ENCODE measurements at regions not wholly inside any gene's neighbourhood (a gene's known extent, or its start where the extent isn't known, plus 50 kb on each side); places are given as distances from the start of the nearest gene placed in this dataset.

DNA sequence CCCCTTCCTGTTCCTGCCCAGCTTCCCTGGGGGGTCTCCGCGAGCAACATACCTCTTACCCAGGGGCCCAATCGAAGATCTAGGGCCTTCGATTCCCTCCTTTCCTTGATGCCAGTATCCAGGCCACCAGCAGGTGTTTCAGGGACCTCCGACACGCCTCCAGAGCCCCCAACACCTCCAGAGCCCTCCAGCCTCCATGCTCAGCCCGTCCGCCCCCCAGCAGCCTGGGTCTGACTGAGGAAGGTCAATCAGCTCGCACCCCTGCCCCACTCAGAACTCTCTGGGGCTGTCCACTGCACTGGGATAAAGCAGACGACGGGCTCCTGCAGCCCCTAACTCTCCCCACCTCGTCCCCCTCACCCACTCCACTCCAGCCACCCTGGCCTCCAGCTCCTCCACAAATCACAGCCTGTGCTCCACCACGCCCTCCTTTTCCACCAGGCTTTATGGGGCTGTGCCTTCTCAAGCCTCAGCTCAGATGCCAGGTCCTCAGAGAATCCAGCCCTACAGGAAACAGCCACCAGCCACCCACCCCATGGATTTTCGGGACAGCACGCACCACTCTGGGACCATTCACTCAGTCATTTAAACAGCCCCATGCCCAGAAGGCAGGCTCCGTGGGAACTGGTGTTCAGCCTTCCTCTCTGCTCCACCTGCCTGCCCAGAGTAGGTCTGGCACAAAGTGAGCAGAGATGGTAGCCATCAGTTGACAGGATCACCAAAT, 247.1 kb downstream of the RBFOX3 start:
- Mint-ChIP-seq H3K9me3 (no peaks in the 10 kb centered on the region), H3K4me3 (no peak overlapping the region), H3K4me1 (peaks cover 3% of the 10 kb centered on the region; the same call in 1 of the 2 replicates), H3K27me3 (ENCODE audit: low read depth) (no peaks in the 10 kb centered on the region), H3K36me3 (no peaks in the 10 kb centered on the region), H3K27ac (no peak overlapping the region)
- CTCF ChIA-PET, result interaction anchor here (1.1 kb wide), 1 partner anchor 28 kb away, joined by 3 read pairs; no protein-coding TSS in a partner anchor
- POLR2A ChIA-PET, result no interaction called here
- TF ChIP-seq SMAD4 (CRISPR knock-in tag; IDR thresholded peaks at IDR 0.05), result no peak
- no peak for TF ChIP-seq ZNF219 (CRISPR knock-in tag; IDR thresholded peaks at IDR 0.05; ENCODE audit: borderline replicate concordance)
- TF ChIP-seq HMGA2 (CRISPR knock-in tag; IDR thresholded peaks at IDR 0.05), result no peak
- TF ChIP-seq, protein P1, sequence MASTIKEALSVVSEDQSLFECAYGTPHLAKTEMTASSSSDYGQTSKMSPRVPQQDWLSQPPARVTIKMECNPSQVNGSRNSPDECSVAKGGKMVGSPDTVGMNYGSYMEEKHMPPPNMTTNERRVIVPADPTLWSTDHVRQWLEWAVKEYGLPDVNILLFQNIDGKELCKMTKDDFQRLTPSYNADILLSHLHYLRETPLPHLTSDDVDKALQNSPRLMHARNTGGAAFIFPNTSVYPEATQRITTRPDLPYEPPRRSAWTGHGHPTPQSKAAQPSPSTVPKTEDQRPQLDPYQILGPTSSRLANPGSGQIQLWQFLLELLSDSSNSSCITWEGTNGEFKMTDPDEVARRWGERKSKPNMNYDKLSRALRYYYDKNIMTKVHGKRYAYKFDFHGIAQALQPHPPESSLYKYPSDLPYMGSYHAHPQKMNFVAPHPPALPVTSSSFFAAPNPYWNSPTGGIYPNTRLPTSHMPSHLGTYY (CRISPR knock-in tag; IDR thresholded peaks at IDR 0.05), result no peak
- no peak for TF ChIP-seq CREB1 (CRISPR knock-in tag; IDR thresholded peaks at IDR 0.05)
- no peak for DNase-seq (ENCODE audit: low spot score)
- ATAC-seq, result no peak

DNA sequence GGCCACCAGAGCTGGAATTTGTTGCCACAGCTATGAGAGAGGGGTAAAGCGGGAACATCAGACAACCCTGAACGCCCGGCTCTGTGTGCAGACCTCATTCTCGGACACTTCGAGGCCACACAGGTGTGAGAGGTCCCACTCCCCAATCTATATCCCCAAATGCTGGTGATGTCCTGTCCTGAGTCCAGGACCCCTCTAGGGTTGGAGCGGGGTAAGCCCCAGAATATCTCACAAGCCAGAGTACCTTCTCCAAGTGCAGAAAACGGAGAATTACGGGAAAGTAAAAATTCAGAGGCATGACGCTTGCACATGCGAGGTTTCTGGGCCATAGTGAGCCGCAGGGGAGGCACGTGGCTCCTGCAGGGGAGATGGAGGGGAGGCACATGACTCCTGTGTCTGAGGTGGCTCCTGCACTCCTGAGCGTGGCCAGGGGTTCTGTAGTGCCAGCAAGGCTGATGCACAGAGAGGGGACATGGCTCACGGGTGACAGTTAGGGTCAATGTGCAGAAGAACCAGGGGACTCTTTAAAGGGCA, 248.0 kb downstream of the RBFOX3 start:
- CTCF ChIA-PET, result interaction anchor here (1.0 to 1.1 kb wide), 3 partner anchors 25 to 38 kb away, joined by 3 to 4 read pairs (median 3); no protein-coding TSS in a partner anchor
- Mint-ChIP-seq H3K27me3 (ENCODE audit: low read depth) (no peaks in the 10 kb centered on the region), H3K4me1 (peaks cover 3% of the 10 kb centered on the region; the same call in 1 of the 2 replicates), H3K36me3 (no peaks in the 10 kb centered on the region), H3K9me3 (no peaks in the 10 kb centered on the region), H3K27ac (no peak overlapping the region), H3K4me3 (no peak overlapping the region)
- POLR2A ChIA-PET, result no interaction called here
- ATAC-seq (no peak), DNase-seq (ENCODE audit: low spot score) (no peak)
- TF ChIP-seq, protein P2, sequence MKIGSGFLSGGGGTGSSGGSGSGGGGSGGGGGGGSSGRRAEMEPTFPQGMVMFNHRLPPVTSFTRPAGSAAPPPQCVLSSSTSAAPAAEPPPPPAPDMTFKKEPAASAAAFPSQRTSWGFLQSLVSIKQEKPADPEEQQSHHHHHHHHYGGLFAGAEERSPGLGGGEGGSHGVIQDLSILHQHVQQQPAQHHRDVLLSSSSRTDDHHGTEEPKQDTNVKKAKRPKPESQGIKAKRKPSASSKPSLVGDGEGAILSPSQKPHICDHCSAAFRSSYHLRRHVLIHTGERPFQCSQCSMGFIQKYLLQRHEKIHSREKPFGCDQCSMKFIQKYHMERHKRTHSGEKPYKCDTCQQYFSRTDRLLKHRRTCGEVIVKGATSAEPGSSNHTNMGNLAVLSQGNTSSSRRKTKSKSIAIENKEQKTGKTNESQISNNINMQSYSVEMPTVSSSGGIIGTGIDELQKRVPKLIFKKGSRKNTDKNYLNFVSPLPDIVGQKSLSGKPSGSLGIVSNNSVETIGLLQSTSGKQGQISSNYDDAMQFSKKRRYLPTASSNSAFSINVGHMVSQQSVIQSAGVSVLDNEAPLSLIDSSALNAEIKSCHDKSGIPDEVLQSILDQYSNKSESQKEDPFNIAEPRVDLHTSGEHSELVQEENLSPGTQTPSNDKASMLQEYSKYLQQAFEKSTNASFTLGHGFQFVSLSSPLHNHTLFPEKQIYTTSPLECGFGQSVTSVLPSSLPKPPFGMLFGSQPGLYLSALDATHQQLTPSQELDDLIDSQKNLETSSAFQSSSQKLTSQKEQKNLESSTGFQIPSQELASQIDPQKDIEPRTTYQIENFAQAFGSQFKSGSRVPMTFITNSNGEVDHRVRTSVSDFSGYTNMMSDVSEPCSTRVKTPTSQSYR (CRISPR knock-in tag; IDR thresholded peaks at IDR 0.05), result no peak
- TF ChIP-seq FOXP1 (CRISPR knock-in tag; IDR thresholded peaks at IDR 0.05; ENCODE audit: borderline replicate concordance) (no peak), MXD4 (CRISPR knock-in tag; IDR thresholded peaks at IDR 0.05; ENCODE audit: borderline replicate concordance) (no peak), TCF7 (CRISPR knock-in tag; IDR thresholded peaks at IDR 0.05; ENCODE audit: low read depth) (no peak), JUN (CRISPR knock-in tag; IDR thresholded peaks at IDR 0.05) (no peak), ZNF671 (CRISPR knock-in tag; IDR thresholded peaks at IDR 0.05) (no peak), FOXJ3 (CRISPR knock-in tag; IDR thresholded peaks at IDR 0.05; ENCODE audit: borderline replicate concordance) (no peak), RELA (CRISPR knock-in tag; IDR thresholded peaks at IDR 0.05; ENCODE audit: borderline replicate concordance) (no peak), NFATC4 (CRISPR knock-in tag; IDR thresholded peaks at IDR 0.05) (no peak), IRF2 (CRISPR knock-in tag; IDR thresholded peaks at IDR 0.05; ENCODE audit: borderline replicate concordance, low read depth) (no peak)
- TF ChIP-seq, protein P3, sequence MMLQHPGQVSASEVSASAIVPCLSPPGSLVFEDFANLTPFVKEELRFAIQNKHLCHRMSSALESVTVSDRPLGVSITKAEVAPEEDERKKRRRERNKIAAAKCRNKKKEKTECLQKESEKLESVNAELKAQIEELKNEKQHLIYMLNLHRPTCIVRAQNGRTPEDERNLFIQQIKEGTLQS (CRISPR knock-in tag; conservative IDR thresholded peaks at IDR 0.05), result no peak

DNA sequence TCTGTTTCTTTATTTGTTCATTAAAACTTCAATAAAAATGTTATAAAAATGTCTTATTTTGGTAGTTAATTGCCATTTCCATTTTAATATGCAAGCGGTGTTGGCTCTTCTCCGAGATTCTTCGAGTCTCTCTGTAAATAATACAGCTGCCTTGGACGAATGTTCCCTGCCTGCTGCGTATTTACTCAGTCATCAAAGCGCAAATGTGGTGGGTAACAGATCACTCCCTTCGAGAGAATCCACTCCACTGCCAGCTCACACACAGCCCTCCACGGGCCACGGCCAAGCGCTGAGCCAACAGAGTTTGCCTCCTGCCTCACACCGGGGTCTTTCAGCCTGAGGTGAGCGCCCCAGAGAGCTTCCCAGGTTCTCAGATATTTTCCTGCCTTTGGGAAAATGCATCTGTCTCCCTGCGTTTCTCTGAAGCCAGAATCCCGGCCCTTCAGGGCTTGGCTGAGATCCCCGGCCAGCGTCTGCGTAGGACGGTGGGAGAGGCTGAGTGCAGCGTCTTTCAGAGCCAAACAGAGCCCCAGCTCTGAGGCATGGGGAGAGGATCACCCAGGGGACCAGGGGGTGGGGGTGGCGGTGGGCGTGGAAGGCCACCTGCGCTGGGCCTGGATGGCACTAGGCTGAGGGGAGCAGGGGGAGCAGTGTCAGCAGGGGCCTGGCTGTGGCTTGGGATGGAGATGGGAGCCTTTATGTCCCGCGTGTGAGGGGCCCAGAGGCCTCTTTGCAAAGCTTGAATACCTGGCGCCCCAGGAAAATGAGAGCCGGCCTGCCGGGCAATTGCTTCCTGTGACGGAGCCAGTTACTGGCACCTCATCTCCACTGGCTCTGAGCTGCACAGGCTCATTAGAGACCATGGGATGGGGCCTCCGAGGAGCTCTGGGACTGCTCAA, 248.7 kb downstream of the RBFOX3 start:
- Mint-ChIP-seq H3K4me1 (peaks cover 3% of the 10 kb centered on the region; the same call in 1 of the 2 replicates), H3K27me3 (ENCODE audit: low read depth) (no peaks in the 10 kb centered on the region), H3K36me3 (no peaks in the 10 kb centered on the region), H3K4me3 (no peak overlapping the region), H3K9me3 (no peaks in the 10 kb centered on the region), H3K27ac (no peak overlapping the region)
- no peak for ATAC-seq
- CTCF ChIA-PET, result interaction anchor here (1.0 to 1.5 kb wide), 5 partner anchors 26 to 316 kb away, joined by 3 to 6 read pairs (median 3); no protein-coding TSS in a partner anchor
- TF ChIP-seq, protein P4, sequence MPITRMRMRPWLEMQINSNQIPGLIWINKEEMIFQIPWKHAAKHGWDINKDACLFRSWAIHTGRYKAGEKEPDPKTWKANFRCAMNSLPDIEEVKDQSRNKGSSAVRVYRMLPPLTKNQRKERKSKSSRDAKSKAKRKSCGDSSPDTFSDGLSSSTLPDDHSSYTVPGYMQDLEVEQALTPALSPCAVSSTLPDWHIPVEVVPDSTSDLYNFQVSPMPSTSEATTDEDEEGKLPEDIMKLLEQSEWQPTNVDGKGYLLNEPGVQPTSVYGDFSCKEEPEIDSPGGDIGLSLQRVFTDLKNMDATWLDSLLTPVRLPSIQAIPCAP (CRISPR knock-in tag; IDR thresholded peaks at IDR 0.05), result no peak
- no peak for TF ChIP-seq NR1H2 (CRISPR knock-in tag; IDR thresholded peaks at IDR 0.05)
- DNase-seq (ENCODE audit: low spot score), result no peak
- POLR2A ChIA-PET, result no interaction called here

Data from WTC11 (cell line).